ENCODE measurements at regions not wholly inside any gene's neighbourhood (a gene's known extent, or its start where the extent isn't known, plus 50 kb on each side); places are given as distances from the start of the nearest gene placed in this dataset.

DNA sequence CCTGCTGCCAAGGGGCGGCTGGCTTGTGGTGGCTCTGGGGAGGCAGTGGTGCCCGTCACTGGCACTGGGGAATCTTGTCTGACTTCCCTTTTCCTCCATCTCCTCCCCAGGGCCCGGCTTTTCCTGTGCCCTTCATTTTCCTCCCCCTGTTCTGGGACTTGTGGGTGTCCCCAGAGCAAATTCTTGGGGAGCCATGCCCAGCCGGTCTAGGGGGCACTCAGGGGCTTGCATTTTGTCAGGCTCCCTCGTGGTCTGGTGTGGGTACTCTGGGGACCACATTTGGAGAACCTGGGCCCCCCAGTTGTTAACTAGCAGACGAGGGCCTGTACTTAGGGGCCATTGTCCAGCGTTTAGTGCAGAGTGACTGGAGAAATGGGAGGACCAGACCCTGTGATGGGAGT, 105.2 kb upstream of the IER5L start:
- TF ChIP-seq, protein P1, sequence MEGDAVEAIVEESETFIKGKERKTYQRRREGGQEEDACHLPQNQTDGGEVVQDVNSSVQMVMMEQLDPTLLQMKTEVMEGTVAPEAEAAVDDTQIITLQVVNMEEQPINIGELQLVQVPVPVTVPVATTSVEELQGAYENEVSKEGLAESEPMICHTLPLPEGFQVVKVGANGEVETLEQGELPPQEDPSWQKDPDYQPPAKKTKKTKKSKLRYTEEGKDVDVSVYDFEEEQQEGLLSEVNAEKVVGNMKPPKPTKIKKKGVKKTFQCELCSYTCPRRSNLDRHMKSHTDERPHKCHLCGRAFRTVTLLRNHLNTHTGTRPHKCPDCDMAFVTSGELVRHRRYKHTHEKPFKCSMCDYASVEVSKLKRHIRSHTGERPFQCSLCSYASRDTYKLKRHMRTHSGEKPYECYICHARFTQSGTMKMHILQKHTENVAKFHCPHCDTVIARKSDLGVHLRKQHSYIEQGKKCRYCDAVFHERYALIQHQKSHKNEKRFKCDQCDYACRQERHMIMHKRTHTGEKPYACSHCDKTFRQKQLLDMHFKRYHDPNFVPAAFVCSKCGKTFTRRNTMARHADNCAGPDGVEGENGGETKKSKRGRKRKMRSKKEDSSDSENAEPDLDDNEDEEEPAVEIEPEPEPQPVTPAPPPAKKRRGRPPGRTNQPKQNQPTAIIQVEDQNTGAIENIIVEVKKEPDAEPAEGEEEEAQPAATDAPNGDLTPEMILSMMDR (IDR thresholded peaks at IDR 0.05), result no peak
- TF ChIP-seq POLR2A (IDR thresholded peaks at IDR 0.05) (no peak), POLR2AphosphoS5 (IDR thresholded peaks at IDR 0.05) (no peak), EP300 (IDR thresholded peaks at IDR 0.05) (no peak)
